IPS-NIHi11 (cell line): ENCODE measurements at regions not wholly inside any gene's neighbourhood (a gene's known extent, or its start where the extent isn't known, plus 50 kb on each side); places are given as distances from the start of the nearest gene placed in this dataset.
"Not testable (repeated sequence)": the region's sequence is repeated elsewhere in the genome, so short reads cannot be mapped to it uniquely, and the experiment has no call there.

Experiments
- DNase-seq: peaks from one replicate; pipeline ENCODE4 v3.0.0; 2012; ENCODE audit warnings: mixed read lengths, low spot score

DNA sequence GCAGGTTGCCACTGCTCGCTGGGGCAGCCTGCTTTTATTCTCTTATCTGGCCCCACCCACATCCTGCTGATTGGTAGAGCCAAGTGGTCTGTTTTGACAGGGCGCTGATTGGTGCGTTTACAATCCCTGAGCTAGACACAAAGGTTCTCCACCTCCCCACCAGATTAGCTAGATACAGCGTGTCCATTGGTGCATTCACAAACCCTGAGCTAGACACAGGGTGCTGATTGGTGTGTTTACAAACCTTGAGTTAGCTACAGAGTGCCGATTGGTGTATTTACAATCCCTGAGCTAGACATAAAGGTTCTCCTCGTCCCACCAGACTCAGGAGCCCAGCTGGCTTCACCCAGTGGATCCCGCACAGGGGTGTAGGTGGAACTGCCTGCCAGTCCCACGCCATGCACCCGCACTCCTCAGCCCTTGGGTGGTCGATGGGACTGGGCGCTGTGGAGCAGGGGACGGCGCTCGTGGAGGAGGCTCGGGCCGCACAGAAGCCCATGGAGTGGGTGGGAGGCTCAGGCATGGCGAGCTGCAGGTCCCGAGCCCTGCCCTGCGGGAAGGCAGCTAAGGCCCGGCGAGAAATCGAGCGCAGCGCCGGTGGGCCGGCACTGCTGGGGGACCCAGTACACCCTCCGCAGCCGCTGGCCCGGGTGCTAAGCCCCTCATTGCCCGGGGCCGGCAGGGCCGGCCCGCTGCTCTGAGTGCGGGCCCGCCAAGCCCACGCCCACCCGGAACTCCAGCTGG, 1526.2 kb downstream of the SI start:
- DNase-seq, result not testable (repeated sequence)

DNA sequence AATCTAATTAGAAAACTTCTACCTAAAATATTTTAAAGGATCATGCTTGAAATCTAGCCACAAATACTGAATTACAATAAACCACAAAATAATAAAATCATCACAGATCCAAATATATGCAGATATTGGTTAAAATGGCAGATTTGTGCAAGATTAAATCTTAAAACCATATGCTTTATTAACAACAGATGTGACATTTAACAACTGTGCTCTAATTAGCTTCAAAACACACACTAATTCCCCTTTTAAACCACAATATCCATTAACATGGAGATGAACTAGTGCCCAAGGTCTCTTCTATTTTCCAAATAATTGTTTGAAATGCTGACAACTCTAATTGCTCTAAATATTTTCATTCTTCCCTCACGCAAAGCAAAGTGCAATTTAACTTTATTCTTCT, 1530.3 kb downstream of the SI start:
- DNase-seq, result no peak

DNA sequence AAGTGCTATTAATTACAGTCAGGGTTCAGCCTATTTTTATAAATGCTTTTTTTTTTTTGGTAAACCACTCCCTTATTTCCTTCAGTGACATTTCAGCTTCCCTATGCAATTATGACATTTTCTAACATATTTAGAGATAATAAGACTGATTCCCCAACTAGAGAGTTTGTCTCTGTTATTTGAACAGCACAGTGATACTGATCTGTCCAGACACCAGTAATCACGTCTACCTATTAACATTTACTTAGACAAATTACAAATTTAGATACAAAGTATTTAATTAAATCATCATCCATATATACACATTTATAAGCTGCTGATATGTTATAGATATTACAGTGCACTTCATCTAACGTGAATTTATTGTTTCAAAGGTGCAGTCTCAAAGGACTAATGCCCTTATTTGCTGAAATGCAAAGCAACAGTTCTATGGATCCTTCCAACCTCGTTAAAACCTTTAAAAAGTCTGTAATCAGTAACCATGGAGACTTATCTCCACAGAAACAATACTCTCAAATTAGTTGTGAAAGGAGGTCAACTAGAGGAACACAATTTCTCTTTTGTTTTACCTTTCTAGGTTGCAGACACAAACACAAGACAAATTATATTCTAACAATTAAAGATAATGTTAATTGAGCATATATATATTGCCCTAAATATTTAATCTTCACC, 1531.1 kb downstream of the SI start:
- no peak for DNase-seq

DNA sequence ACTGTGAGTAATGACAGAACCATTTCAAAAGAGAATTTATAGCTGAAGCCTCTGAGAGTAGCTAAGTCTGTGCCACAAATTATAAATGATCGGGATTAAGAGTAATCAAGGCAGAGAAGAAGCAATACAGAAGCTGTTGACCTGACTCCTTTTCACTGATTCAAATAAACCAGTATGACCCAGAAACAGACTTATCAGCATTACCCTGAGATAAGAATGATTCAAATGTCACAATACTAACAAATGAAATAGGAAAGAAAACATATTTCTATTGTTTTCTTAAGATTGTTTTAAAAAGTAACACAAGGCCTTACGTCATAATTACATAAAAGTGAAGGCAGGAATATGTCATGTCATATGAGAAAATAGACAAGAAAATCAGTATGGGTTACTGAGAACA, 1534.6 kb downstream of the SI start:
- no peak for DNase-seq

DNA sequence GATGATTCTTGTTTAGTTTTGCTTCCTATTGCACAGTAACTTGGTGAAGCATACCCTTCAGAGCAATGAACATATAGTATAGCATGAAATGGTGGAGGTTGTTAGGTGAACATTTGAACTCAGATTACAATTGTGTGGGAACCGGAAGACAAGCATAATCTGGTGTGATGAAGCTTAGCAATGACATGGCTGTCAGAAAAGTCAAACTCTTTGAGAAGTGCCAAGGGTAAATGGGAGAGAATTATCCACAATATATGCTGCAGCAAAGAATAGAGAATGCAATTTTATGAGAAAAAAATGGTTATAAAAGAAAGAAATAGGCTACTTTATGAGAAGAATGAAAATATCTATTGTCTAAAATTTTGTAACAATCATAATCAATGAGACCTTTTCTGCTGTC, 1536.7 kb downstream of the SI start:
- no peak for DNase-seq

DNA sequence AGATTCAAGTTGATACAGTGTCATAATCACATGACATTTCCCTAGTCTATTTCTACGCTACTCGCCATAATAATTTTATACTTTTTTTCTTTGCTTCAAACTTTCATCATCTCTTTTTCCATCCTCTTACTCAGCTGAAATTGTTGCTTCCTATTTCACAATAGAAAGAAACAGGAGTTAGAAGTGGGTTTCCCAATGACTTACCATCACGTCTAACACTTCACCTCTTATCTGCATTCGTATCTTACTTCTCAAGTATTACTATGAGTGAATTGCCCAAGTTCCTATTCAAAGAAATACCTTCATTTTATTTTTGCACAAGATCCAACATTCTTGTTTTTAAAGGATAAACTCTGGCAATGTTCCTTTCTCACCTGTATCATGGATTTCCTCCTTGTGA, 1539.9 kb downstream of the SI start:
- DNase-seq, result no peak

DNA sequence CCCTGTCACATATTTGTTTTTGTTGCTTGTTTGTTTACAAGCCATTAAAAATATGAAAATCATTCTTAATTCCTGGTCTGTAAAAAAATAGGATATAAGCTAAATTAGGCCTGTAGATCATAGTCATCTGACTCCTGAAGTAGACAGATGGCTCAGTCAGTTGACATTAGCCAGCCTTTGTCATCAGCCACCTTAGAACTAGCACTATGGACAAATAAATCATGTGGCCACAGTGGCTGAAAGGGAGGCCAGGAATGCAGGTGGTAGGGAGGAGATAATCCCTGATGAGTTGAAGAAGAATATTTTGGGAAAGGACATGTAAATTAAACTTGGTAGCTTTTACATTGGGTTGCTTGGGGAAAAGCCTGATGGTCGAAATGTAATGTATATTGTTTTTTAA, 1544.9 kb downstream of the SI start:
- no peak for DNase-seq

DNA sequence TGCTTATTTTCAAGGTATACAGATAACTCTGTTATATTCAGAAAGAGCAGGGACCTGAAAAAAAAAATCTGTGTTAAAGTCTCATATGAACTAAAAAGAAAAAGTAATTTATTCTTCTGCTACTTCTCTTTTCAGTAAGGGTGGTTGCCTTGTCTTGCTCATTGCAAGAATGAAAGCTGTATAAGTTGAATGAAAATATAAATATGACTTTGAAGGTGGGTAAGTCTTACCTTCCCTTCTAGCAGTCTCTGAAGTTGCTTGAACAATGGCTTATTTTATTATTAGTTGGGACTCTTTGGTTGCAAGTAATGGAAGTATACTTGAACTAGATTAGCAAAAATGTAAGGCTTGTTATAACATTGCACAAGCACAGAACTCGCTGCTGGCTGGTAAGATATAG, 1554.9 kb downstream of the SI start:
- no peak for DNase-seq

DNA sequence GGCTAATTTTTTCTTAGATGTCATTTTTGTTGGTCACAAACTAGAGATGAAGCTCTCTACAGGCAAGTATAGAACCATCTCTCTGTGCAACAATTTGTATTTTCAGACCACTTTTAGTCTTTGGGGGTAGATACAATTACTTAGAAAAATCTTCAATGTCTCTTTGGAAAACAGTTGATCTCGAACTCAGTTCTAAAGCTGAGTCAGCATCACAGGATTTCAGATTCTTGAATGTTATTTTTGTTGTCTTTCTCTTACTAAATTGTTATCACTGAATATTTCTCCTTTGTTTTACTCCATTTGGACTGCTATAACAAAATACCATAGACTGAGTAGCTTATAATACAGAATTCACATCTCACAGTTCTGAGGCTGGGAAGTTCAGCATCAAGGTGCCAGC, 1557.0 kb downstream of the SI start:
- no peak for DNase-seq

DNA sequence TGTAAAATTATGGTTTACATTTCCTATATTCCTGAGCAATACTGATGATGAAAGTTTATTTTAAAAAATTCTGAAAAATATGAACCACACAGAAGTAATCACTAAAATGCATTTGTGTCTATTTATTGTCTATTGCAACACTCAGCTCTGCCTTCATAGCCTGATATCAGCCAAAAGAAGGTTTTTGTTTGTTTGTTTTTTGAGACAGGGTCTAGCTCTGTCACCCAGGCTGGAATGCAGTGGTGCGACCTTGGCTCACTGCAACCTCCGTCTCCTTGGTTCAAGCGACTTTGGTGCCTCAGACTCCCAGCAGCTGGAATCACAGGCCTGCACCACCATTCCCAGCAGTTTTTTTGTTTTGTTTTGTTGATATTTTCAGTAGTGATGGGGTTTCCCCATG, 1560.2 kb downstream of the SI start:
- no peak for DNase-seq

DNA sequence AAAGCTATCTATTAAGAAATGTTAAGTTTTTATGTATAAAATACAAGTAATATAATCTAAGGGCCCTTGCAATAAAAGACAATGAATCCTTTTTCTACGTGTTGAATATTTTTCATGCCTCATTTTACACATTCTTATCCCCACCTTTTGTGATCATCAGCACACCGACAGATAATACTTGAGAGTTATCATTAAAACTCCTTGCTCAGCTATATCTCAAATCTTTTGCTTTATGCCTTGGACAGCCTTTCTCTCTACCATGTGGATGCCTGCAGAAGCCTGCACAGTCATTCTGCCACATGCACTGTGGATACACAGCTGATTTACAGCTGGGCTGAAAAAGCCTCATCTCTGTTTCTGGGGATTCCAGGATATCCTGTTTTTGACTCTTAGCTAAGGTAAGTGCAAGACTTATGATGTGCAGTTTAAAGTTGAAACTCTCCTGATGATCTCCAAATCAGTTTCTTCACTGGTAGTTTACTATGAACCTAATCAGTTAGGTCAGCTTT, 1565.1 kb downstream of the SI start:
- no peak for DNase-seq

DNA sequence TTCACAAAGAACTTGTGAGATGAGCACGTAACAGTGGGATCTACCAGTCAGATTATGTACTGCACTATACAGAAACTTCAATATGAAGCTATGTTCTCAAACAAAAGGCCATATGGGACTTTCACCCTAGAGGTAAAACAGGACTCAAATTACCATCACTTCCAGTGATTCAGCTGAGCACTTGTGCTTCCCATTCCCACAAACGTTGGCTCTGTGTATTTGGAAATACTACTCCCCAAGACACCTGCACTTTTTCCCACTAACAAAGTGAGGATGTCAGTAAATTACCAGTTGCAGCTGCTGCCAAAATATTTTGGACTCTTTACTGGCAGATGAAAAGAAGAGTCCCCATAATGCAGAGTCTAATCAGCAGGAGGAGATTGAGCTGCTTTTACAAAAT, 1570.1 kb downstream of the SI start:
- DNase-seq, result no peak

DNA sequence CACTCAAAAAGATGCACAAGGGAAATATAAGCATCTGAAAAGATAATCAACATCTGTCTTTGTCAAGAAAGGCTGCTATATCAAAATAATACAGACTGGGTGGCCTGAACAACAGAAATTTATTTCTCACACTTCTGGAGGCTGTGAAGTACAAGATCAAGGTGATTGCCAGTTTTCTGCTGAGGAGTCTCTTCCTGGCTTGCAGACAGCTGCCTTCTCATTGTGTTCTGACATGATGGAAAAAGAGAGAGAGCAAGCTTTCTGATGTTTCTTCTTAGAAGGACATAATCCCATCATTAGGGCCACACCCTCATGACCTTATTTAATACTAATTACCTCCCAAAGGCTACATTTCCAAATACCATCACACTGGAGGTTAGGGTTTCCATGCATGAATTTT, 1573.3 kb downstream of the SI start:
- no peak for DNase-seq

DNA sequence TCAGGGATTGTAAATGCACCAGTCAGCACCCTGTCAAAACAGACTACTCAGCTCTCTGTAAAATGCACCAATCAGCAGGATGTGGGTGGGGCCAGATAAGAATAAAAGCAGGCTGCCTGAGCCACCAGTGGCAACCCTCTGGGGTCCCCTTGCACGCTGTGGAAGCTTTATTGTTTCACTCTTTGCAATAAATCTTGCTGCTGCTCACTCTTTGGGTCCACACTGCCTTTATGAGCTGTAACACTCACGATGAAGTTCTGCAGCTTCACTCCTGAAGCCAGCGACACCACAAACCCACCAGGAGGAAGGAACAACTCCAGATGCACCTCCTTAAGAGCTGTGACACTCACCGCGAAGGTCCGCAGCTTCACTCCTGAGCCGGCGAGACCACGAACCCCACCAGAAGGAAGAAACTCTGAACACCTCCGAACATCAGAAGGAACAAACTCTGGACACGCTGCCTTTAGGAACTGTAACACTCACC, 1578.5 kb downstream of the SI start:
- DNase-seq, result not testable (repeated sequence)

DNA sequence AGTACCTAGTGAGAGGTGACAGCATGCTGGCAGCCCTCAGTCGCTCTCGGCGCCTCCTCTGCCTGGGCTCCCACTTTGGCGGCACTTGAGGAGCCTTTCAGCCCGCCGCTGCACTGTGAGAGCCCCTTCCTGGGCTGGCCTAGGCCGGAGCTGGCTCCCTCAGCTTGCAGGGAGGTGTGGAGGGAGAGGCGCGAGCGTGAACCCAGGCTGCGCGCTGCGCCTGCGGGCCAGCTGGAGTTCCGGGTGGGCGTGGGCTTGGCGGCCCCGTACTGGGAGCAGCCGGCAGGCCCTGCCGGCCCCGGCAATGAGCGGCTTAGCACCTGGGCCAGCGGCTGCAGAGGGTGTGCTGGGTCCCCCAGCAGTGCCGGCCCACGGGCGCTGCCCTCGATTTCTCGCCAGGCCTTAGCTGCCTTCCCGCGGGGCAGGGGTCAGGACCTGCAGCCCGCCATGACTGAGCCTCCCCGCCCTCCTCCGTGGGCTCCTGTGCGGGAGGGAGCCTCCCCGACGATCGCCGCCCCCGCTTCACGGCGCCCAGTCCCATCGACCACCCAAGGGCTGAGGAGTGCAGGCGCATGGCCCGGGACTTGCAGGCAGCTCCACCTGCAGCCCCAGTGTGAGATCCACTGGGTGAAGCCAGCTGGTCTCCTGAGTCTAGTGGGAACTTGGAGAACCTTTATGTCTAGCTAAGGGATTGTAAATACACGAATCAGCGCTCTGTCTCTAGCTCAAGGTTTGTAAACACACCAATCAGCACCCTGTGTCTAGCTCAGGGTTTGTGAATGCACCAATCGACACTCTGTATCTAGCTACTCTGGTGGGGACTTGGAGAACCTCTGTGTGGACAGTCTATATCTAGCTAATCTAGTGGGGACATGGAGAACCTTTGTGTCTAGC, 1579.2 kb downstream of the SI start:
- DNase-seq, result not testable (repeated sequence)

DNA sequence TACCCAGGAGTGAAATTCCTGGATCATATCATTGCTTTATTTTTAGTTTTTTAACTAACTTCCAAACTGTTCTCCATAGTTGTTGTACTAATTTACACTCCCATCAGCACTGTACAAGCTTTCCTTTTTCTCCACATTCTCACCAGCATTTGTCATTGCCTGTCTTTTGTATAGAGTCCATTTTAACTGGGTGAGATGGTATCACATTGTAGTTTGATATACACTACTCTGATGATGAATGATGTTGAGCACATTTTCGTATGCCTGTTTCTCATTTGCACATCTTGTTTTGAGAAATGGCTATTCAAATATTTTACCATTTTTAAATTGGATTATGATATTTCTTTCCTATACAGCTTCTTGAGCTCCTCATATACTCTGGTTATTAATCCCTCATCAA, 1586.6 kb downstream of the SI start:
- no peak for DNase-seq

DNA sequence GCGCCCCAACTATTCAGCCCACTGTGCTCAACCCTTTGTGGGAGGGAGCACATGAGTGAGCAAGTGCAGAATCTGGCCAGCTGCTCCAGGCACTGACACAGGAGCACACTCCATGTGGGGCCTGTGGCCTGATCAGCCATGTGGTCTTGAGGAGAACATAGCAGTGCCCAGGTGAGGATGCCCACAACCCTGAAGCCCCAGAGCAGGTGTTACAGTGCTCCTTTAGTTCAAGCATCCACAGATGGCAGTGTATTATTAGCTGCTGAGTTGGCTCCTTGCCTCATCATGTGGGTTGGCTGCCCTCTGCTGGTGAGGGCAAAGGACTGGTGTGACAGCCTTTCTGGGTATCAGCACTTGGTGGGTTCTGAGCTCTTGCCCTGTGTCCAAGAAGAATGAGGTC, 1588.2 kb downstream of the SI start:
- DNase-seq, result peak; percentile 56

DNA sequence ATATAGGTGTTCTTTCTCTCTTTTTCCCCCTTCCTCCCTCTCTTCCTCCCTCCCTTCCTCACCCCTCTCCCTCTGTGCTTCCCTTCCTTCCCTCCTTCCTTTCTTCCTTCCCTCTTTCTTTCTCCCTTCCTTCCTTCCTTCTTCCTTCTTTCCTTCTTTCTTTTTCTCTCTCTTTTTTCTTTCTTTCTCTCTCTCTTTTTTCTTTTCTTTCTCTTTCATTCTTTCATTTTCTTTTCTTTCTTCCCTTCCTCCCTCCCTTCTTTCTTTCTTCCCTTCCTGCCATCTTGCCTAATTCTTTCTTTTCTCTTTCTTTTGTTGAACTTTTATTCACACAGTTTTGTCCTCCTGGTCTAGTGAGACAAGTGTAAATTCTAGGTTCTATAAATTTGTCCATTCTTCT, 1595.6 kb downstream of the SI start:
- DNase-seq, result no peak

DNA sequence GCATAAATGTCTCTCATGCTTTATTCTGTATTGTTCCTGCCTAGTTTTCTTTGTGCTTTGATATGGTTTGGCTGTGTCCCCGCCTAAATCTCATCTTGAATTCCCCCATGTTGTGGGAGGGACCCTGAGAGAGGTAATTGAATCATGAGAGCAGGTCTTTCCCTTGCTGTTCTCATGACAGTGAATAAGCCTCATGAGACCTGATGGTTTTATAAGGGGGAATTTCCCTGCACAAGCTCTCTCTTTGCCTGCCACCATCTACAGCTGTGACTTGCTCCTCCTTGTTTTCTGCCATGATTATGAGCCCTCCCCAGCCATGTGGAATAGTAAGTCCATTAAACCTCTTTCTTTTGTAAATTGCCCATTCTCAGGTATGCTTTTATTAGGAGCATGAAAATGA, 1596.6 kb downstream of the SI start:
- no peak for DNase-seq

DNA sequence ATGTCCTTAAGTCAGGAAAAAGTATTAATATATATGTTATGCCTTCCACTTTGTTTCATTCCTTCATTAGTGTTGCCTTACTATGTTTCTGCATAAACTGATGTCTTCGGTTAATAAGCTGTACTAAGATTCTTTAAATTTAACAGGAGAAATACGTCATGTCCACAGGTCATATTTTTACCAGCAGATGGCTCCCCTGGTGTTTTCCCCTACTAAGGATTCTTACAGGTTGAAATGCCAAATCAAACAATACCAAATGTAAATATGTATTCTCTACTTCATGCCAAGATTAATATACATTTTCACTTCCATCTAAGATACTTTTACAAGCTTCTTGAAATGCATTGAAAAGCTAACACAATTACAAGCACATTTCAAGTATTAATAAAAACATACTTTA, 1602.1 kb downstream of the SI start:
- DNase-seq, result no peak

DNA sequence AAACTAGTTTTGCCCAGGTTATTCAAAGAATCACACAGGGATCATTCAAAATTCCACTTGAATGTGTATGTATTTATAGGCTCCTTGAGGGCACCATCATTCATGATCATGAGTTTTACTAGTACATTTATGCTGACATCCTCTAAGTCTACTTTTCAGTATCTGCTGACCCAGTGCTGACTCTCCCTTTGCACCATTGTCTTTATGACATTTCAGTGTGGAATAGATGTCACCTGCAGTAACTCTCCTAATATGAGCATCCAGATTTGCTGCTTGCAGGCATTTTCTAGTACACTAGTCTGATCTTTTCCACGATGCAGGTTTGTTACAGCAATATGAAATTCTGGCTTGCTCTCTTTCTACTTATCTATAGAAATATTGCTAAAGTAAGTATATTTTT, 1603.5 kb downstream of the SI start:
- no peak for DNase-seq

DNA sequence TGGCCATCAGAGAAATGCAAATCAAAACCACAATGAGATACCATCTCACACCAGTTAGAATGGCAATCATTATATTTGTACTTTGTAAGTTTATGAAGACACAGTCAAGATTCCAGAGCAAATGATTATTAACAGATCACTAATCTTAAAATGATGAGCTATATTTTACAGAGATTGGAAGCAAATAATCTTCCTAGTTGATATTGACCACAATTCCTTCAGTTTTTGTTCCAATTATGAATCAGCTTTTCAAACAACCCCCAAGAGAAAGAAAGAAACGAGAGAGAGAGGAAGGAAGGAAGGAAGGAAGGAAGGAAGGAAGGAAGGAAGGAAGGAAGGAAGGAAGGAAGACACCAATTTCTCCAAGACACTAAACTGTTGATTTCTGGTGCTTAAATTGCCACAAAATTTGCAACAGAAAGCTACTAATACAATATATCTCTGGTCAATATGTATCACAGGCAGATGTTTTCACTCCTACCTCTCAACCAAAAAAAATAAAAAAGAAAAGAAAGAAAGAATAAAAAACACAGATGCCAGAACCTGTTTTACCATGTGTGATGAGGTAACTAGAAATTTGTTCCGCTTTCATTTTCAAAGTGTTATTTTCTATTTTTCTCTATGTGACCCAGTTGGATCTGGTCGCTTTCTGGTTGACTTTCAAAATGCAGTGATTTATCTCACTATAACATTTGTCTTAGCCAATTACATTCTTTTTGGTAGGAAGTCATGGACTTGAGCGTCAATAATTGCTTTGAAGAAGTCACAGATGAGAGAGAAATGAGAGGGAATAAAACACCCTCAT, 1609.6 kb downstream of the SI start:
- no peak for DNase-seq
